Gastrocnemius medialis (tissue), 4 donors: ENCODE measurements at regions not wholly inside any gene's neighbourhood (a gene's known extent, or its start where the extent isn't known, plus 50 kb on each side); places are given as distances from the start of the nearest gene placed in this dataset.

Source experiments
- POLR2A ChIP-seq, 2 donors: fragments of 450-650 bp; IDR thresholded peaks; one replicate each; pipeline ENCODE4 v1.6.1; 2017; ENCODE audit warnings: antibody characterized with exemption in 2 of 2, mild to moderate bottlenecking in 2 of 2, moderate library complexity in 2 of 2
- TF ChIP-seq, protein P1 (sequence below), 5 experiments: fragments of 450-650 bp in 3 of 5; fragments of 200-600 bp in 2 of 5; sonication (generic) in 2 of 5; IDR thresholded peaks in 4 of 5; conservative IDR thresholded peaks in 1 of 5; 1 replicate in 4 of 5; 2 replicates in 1 of 5; pipeline ENCODE4 v1.5.1; 2016 to 2019; ENCODE audit warnings: antibody characterized with exemption in 5 of 5, mild to moderate bottlenecking in 3 of 5, moderate library complexity in 3 of 5

DNA sequence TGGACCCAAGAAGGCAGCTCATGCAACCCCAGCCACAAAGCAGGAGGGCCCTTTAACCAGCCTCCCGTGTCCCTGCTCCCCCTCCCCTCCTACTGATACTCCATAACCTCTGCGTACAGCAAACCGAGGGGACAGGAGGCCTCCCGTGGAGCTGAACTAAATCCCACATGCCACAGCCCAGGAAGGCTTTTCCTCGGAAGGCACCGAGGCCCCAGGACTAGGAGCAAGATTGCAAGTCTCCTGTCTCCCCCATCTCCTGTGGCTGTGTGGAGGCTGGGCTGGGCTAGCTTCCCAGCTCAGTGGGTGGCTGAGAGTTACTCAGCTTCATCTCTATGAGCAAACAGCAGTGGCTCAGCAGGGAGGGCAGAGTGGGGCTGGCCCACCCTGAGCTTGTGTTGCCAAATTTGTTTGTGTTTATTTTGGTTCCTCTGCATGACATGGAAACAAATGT, 62.7 kb upstream of the NECTIN1 start:
- TF ChIP-seq POLR2A (IDR thresholded peaks at IDR 0.05) = no peak
- TF ChIP-seq, protein P1, sequence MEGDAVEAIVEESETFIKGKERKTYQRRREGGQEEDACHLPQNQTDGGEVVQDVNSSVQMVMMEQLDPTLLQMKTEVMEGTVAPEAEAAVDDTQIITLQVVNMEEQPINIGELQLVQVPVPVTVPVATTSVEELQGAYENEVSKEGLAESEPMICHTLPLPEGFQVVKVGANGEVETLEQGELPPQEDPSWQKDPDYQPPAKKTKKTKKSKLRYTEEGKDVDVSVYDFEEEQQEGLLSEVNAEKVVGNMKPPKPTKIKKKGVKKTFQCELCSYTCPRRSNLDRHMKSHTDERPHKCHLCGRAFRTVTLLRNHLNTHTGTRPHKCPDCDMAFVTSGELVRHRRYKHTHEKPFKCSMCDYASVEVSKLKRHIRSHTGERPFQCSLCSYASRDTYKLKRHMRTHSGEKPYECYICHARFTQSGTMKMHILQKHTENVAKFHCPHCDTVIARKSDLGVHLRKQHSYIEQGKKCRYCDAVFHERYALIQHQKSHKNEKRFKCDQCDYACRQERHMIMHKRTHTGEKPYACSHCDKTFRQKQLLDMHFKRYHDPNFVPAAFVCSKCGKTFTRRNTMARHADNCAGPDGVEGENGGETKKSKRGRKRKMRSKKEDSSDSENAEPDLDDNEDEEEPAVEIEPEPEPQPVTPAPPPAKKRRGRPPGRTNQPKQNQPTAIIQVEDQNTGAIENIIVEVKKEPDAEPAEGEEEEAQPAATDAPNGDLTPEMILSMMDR (IDR thresholded peaks at IDR 0.05 in 4 of 5, conservative IDR thresholded peaks at IDR 0.05 in 1 of 5) = no peak
